GM21723 (cell line): ENCODE measurements at regions not wholly inside any gene's neighbourhood (a gene's known extent, or its start where the extent isn't known, plus 50 kb on each side); places are given as distances from the start of the nearest gene placed in this dataset.

Source experiments
- ATAC-seq: cut with Tn5 transposase; IDR thresholded peaks from one replicate; pipeline ENCODE4 v1.9.1; 2021; ENCODE audit warnings: mild to moderate bottlenecking, moderate library complexity; ENCODE audit not compliant: unreplicated experiment

GRCh38 chr7:110591341-110591740 lies 499.6 kb upstream of the LRRN3 start:
- no peak for ATAC-seq

GRCh38 chr7:110592557-110592956 lies 498.4 kb upstream of the LRRN3 start:
- no peak for ATAC-seq

GRCh38 chr7:110593355-110593754 lies 497.6 kb upstream of the LRRN3 start:
- no peak for ATAC-seq

GRCh38 chr7:110595694-110596093 lies 495.2 kb upstream of the LRRN3 start:
- no peak for ATAC-seq

GRCh38 chr7:110600956-110601355 lies 490.0 kb upstream of the LRRN3 start:
- ATAC-seq, result no peak

- no peak for ATAC-seq
Measured at GRCh38 chr7:110601710-110602109, 489.2 kb upstream of the LRRN3 start.

GRCh38 chr7:110604206-110604605 lies 486.7 kb upstream of the LRRN3 start:
- no peak for ATAC-seq

GRCh38 chr7:110604885-110605284 lies 486.0 kb upstream of the LRRN3 start:
- ATAC-seq, result no peak

GRCh38 chr7:110607050-110607857 lies 483.7 kb upstream of the LRRN3 start:
- ATAC-seq, result no peak

- ATAC-seq, result no peak
Measured at GRCh38 chr7:110609336-110609735, 481.6 kb upstream of the LRRN3 start.

GRCh38 chr7:110612680-110613079 lies 478.2 kb upstream of the LRRN3 start:
- no peak for ATAC-seq
